WTC11 (cell line): ENCODE measurements at regions not wholly inside any gene's neighbourhood (a gene's known extent, or its start where the extent isn't known, plus 50 kb on each side); places are given as distances from the start of the nearest gene placed in this dataset.

Source experiments
- ATAC-seq: fragments of 200-7000 bp; cut with Tn5 transposase; 2 replicates; pipeline ENCODE4 v1.10.0; 2021; ENCODE audit warnings: mild to moderate bottlenecking, moderate library complexity
- CTCF ChIA-PET: fragments of 300-600 bp; sonication (Branson Sonifier 250); formaldehyde crosslinking; loops from one replicate; lab custom pipeline; 2021; ENCODE audit warnings: antibody characterized with exemption; lab: Charles Lee
- POLR2A ChIA-PET: fragments of 350-600 bp; sonication (Branson Sonifier 250); formaldehyde crosslinking; loops from one replicate; lab custom pipeline; 2021; ENCODE audit warnings: antibody characterized with exemption; lab: Charles Lee
- DNase-seq: peaks from one replicate; pipeline ENCODE4 v3.0.0; 2021; ENCODE audit warnings: low spot score
- H3K27ac Mint-ChIP-seq: 2 replicates; pipeline ENCODE4 v1.8.0; 2021; ENCODE audit warnings: mixed read lengths
- H3K27me3 Mint-ChIP-seq: 2 replicates; pipeline ENCODE4 v1.8.0; 2021; ENCODE audit warnings: low read depth, mild to moderate bottlenecking, moderate library complexity, mixed read lengths
- H3K36me3 Mint-ChIP-seq: 2 replicates; pipeline ENCODE4 v1.8.0; 2021; ENCODE audit warnings: mixed read lengths
- H3K4me1 Mint-ChIP-seq: 2 replicates; pipeline ENCODE4 v1.8.0; 2022; ENCODE audit warnings: mixed read lengths
- H3K4me3 Mint-ChIP-seq: 2 replicates; pipeline ENCODE4 v1.8.0; 2021; ENCODE audit warnings: mild to moderate bottlenecking, moderate library complexity, mixed read lengths
- H3K9me3 Mint-ChIP-seq: 2 replicates; pipeline ENCODE4 v1.8.0; 2021; ENCODE audit warnings: mixed read lengths
- AR ChIP-seq: fragments of 250-450 bp; sonication (Bioruptor Pico); IDR thresholded peaks from 2 replicates; pipeline ENCODE4 v1.9.0; 2021; ENCODE audit warnings: mild to moderate bottlenecking
- ATF1 ChIP-seq: sonication (generic); formaldehyde crosslinking; IDR thresholded peaks from 2 replicates; pipeline ENCODE4 v1.8.1; 2023; ENCODE audit warnings: mild to moderate bottlenecking, moderate library complexity, missing genetic modification reagents
- CDX4 ChIP-seq: fragments of 250-450 bp; sonication (Bioruptor Pico); IDR thresholded peaks from 2 replicates; pipeline ENCODE4 v1.9.0; 2021; ENCODE audit warnings: moderate library complexity, mild to moderate bottlenecking, inconsistent platforms, borderline replicate concordance
- CREM ChIP-seq: sonication (generic); formaldehyde crosslinking; IDR thresholded peaks from 2 replicates; pipeline ENCODE4 v1.8.1; 2022; ENCODE audit warnings: mild to moderate bottlenecking, missing genetic modification reagents, moderate library complexity
- E2F1 ChIP-seq: sonication (generic); formaldehyde crosslinking; IDR thresholded peaks from 2 replicates; pipeline ENCODE4 v1.8.0; 2022; ENCODE audit warnings: mild to moderate bottlenecking, missing genetic modification reagents
- ETV6 ChIP-seq: sonication (generic); formaldehyde crosslinking; IDR thresholded peaks from 2 replicates; pipeline ENCODE4 v1.8.1; 2022; ENCODE audit warnings: mild to moderate bottlenecking, missing genetic modification reagents
- FOXJ3 ChIP-seq: sonication (generic); formaldehyde crosslinking; IDR thresholded peaks from 2 replicates; pipeline ENCODE4 v1.9.0; 2021; ENCODE audit warnings: missing genetic modification reagents, mild to moderate bottlenecking, borderline replicate concordance
- FOXK1 ChIP-seq: sonication (generic); formaldehyde crosslinking; IDR thresholded peaks from 2 replicates; pipeline ENCODE4 v1.8.0; 2022; ENCODE audit warnings: mild to moderate bottlenecking, moderate library complexity, missing genetic modification reagents
- HMGA2 ChIP-seq: fragments of 250-450 bp; sonication (Bioruptor Pico); IDR thresholded peaks from 2 replicates; pipeline ENCODE4 v1.4.0; 2021; ENCODE audit warnings: mild to moderate bottlenecking, moderate library complexity
- IRF1 ChIP-seq: sonication (generic); formaldehyde crosslinking; IDR thresholded peaks from 2 replicates; pipeline ENCODE4 v1.8.0; 2023; ENCODE audit warnings: missing genetic modification reagents
- IRF2 ChIP-seq: sonication (generic); formaldehyde crosslinking; IDR thresholded peaks from 2 replicates; pipeline ENCODE4 v1.8.0; 2022; ENCODE audit warnings: low read depth, missing genetic modification reagents, borderline replicate concordance
- JUN ChIP-seq: sonication (generic); formaldehyde crosslinking; IDR thresholded peaks from 2 replicates; pipeline ENCODE4 v1.8.0; 2023; ENCODE audit warnings: mild to moderate bottlenecking, missing genetic modification reagents
- MYBL2 ChIP-seq: sonication (generic); formaldehyde crosslinking; IDR thresholded peaks from 2 replicates; pipeline ENCODE4 v1.8.1; 2023; ENCODE audit warnings: mild to moderate bottlenecking, moderate library complexity, missing genetic modification reagents
- NR3C1 ChIP-seq: sonication (generic); formaldehyde crosslinking; conservative IDR thresholded peaks from 2 replicates; pipeline ENCODE4 v1.8.1; 2023; ENCODE audit warnings: low read depth, mild to moderate bottlenecking, missing genetic modification reagents
- PRDM15 ChIP-seq: sonication (generic); formaldehyde crosslinking; IDR thresholded peaks from 2 replicates; pipeline ENCODE4 v1.8.0; 2022; ENCODE audit warnings: missing genetic modification reagents
- RORB ChIP-seq: fragments of 250-450 bp; sonication (Bioruptor Pico); IDR thresholded peaks from 2 replicates; pipeline ENCODE4 v1.9.0; 2021; ENCODE audit warnings: mild to moderate bottlenecking
- TEAD4 ChIP-seq: sonication (generic); formaldehyde crosslinking; IDR thresholded peaks from 2 replicates; pipeline ENCODE4 v1.8.0; 2022; ENCODE audit warnings: mild to moderate bottlenecking, missing genetic modification reagents
- USF2 ChIP-seq: sonication (generic); formaldehyde crosslinking; IDR thresholded peaks from 2 replicates; pipeline ENCODE4 v1.8.1; 2023; ENCODE audit warnings: mild to moderate bottlenecking, missing genetic modification reagents, moderate library complexity
- ZNF232 ChIP-seq: sonication (generic); formaldehyde crosslinking; IDR thresholded peaks from 2 replicates; pipeline ENCODE4 v1.8.0; 2022; ENCODE audit warnings: mild to moderate bottlenecking, missing genetic modification reagents
- ZNF532 ChIP-seq: fragments of 250-450 bp; sonication (Bioruptor Pico); IDR thresholded peaks from 2 replicates; pipeline ENCODE4 v1.9.0; 2021; ENCODE audit warnings: mild to moderate bottlenecking, borderline replicate concordance

- TF ChIP-seq ZNF532 (CRISPR knock-in tag) (no peak), IRF1 (no peak), CDX4 (CRISPR knock-in tag) (no peak), AR (CRISPR knock-in tag) (no peak), RORB (CRISPR knock-in tag) (no peak), ATF1 (no peak), E2F1 (CRISPR knock-in tag) (no peak), MYBL2 (no peak), JUN (no peak)
Observed at GRCh38 chr9:79481846-79482477, 89.8 kb upstream of the TLE4 start (continued).

- DNase-seq (no peak), ATAC-seq (no peak)
- H3K27me3 Mint-ChIP-seq: no peaks in the 10 kb centered on the region; the same call in 1 of the 2 replicates
- no peak overlapping the region for H3K4me3 Mint-ChIP-seq
- H3K27ac Mint-ChIP-seq: no peak overlapping the region
- CTCF ChIA-PET: no interaction called here
- POLR2A ChIA-PET: no interaction called here
- no peaks in the 10 kb centered on the region for H3K36me3 Mint-ChIP-seq
- TF ChIP-seq PRDM15 (CRISPR knock-in tag) (no peak), FOXJ3 (CRISPR knock-in tag) (no peak), FOXK1 (no peak), HMGA2 (no peak), ZNF232 (CRISPR knock-in tag) (no peak), IRF2 (CRISPR knock-in tag) (no peak), NR3C1 (no peak), CREM (CRISPR knock-in tag) (no peak), ETV6 (CRISPR knock-in tag) (no peak), TEAD4 (CRISPR knock-in tag) (no peak), USF2 (CRISPR knock-in tag) (no peak)
- H3K9me3 Mint-ChIP-seq: no peaks in the 10 kb centered on the region
- H3K4me1 Mint-ChIP-seq: peaks cover 23% of the 10 kb centered on the region
Observed at GRCh38 chr9:79485258-79485657, 86.5 kb upstream of the TLE4 start.
